ENCODE measurements at regions not wholly inside any gene's neighbourhood (a gene's known extent, or its start where the extent isn't known, plus 50 kb on each side); places are given as distances from the start of the nearest gene placed in this dataset.

- ATAC-seq: no peak
Observed at GRCh38 chr4:36835246-36835645, 409.3 kb upstream of the NWD2 start.

GRCh38 chr4:36841583-36842326 lies 402.8 kb upstream of the NWD2 start:
- ATAC-seq: no peak

- ATAC-seq: no peak
Observed at GRCh38 chr4:36844448-36844847, 400.1 kb upstream of the NWD2 start.

- no peak for ATAC-seq
Observed at GRCh38 chr4:36852856-36853255, 391.7 kb upstream of the NWD2 start.

GRCh38 chr4:36854554-36854953 lies 390.0 kb upstream of the NWD2 start:
- ATAC-seq: no peak

GRCh38 chr4:36863601-36864000 lies 380.9 kb upstream of the NWD2 start:
- ATAC-seq: no peak

GRCh38 chr4:36870121-36870520 lies 374.4 kb upstream of the NWD2 start:
- no peak for ATAC-seq

- no peak for ATAC-seq
Observed at GRCh38 chr4:36872679-36873078, 371.9 kb upstream of the NWD2 start.

GRCh38 chr4:36884151-36884550 lies 360.4 kb upstream of the NWD2 start:
- no peak for ATAC-seq

- ATAC-seq: no peak
Observed at GRCh38 chr4:36891971-36892370, 352.6 kb upstream of the NWD2 start.

- no peak for ATAC-seq
Observed at GRCh38 chr4:36900446-36900987, 344.0 kb upstream of the NWD2 start.

- no peak for ATAC-seq
Observed at GRCh38 chr4:36904823-36905222, 339.7 kb upstream of the NWD2 start.

GRCh38 chr4:36914106-36914505 lies 330.4 kb upstream of the NWD2 start:
- no peak for ATAC-seq

- ATAC-seq: no peak
Observed at GRCh38 chr4:36915717-36916116, 328.8 kb upstream of the NWD2 start.

- ATAC-seq: no peak
Observed at GRCh38 chr4:36917413-36917812, 327.1 kb upstream of the NWD2 start.

GRCh38 chr4:36919721-36920120 lies 324.8 kb upstream of the NWD2 start:
- no peak for ATAC-seq

- ATAC-seq: no peak
Observed at GRCh38 chr4:36921476-36922216, 322.9 kb upstream of the NWD2 start.

GRCh38 chr4:36930562-36931111 lies 313.9 kb upstream of the NWD2 start:
- ATAC-seq: no peak

GRCh38 chr4:36944232-36944631 lies 300.3 kb upstream of the NWD2 start:
- no peak for ATAC-seq

- ATAC-seq: no peak
Observed at GRCh38 chr4:36961420-36961819, 283.1 kb upstream of the NWD2 start.

- ATAC-seq: no peak
Observed at GRCh38 chr4:36966756-36967460, 277.6 kb upstream of the NWD2 start.

- ATAC-seq: no peak
Observed at GRCh38 chr4:36979533-36979932, 265.0 kb upstream of the NWD2 start.
